ENCODE measurements at regions not wholly inside any gene's neighbourhood (a gene's known extent, or its start where the extent isn't known, plus 50 kb on each side); places are given as distances from the start of the nearest gene placed in this dataset.

GRCh38 chr2:209321581-209321980 is 102.3 kb upstream of the MAP2 start:
- Mint-ChIP-seq H3K27ac (no peak overlapping the region), H3K9me3 (no peaks in the 10 kb centered on the region), H3K36me3 (no peaks in the 10 kb centered on the region), H3K4me1 (no peaks in the 10 kb centered on the region), H3K4me3 (no peak overlapping the region), H3K27me3 (no peaks in the 10 kb centered on the region)
- DNase-seq: no peak
- CTCF ChIA-PET: interaction anchor here (1.2 kb wide), 1 partner anchor 12 kb away, joined by 3 read pairs; no protein-coding TSS in a partner anchor

GRCh38 chr2:209322041-209322440 is 101.8 kb upstream of the MAP2 start:
- H3K27ac Mint-ChIP-seq: no peak overlapping the region
- CTCF ChIA-PET: interaction anchor here (1.2 kb wide), 1 partner anchor 12 kb away, joined by 3 read pairs; no protein-coding TSS in a partner anchor
- H3K4me3 Mint-ChIP-seq: no peak overlapping the region
- no peaks in the 10 kb centered on the region for H3K4me1 Mint-ChIP-seq
- no peaks in the 10 kb centered on the region for H3K9me3 Mint-ChIP-seq
- H3K36me3 Mint-ChIP-seq: no peaks in the 10 kb centered on the region
- DNase-seq: no peak
- H3K27me3 Mint-ChIP-seq: no peaks in the 10 kb centered on the region

- DNase-seq: no peak
- Mint-ChIP-seq H3K9me3 (no peaks in the 10 kb centered on the region), H3K4me1 (no peaks in the 10 kb centered on the region), H3K36me3 (no peaks in the 10 kb centered on the region), H3K4me3 (no peak overlapping the region), H3K27me3 (no peaks in the 10 kb centered on the region), H3K27ac (no peak overlapping the region)
- CTCF ChIA-PET: interaction anchor here (2.3 kb wide), 1 partner anchor 12 kb away, joined by 7 read pairs; no protein-coding TSS in a partner anchor
These were observed 100.8 kb upstream of the MAP2 start for GRCh38 chr2:209322905-209323512.

GRCh38 chr2:209323738-209324137 is 100.1 kb upstream of the MAP2 start:
- no peak overlapping the region for H3K4me3 Mint-ChIP-seq
- H3K4me1 Mint-ChIP-seq: no peaks in the 10 kb centered on the region
- no peaks in the 10 kb centered on the region for H3K9me3 Mint-ChIP-seq
- H3K27me3 Mint-ChIP-seq: no peaks in the 10 kb centered on the region
- no peak overlapping the region for H3K27ac Mint-ChIP-seq
- H3K36me3 Mint-ChIP-seq: no peaks in the 10 kb centered on the region
- CTCF ChIA-PET: interaction anchor here (2.3 kb wide), 1 partner anchor 11 kb away, joined by 7 read pairs; no protein-coding TSS in a partner anchor
- DNase-seq: no peak

GRCh38 chr2:209324281-209324680 is 99.6 kb upstream of the MAP2 start:
- Mint-ChIP-seq H3K36me3 (no peaks in the 10 kb centered on the region), H3K27ac (no peak overlapping the region), H3K4me1 (no peaks in the 10 kb centered on the region), H3K9me3 (no peaks in the 10 kb centered on the region), H3K4me3 (no peak overlapping the region), H3K27me3 (no peaks in the 10 kb centered on the region)
- CTCF ChIA-PET: interaction anchor here (2.3 kb wide), 1 partner anchor 11 kb away, joined by 7 read pairs; no protein-coding TSS in a partner anchor
- DNase-seq: no peak

- Mint-ChIP-seq H3K36me3 (no peaks in the 10 kb centered on the region), H3K27ac (no peak overlapping the region), H3K4me1 (no peaks in the 10 kb centered on the region), H3K9me3 (no peaks in the 10 kb centered on the region), H3K4me3 (no peak overlapping the region), H3K27me3 (no peaks in the 10 kb centered on the region)
- CTCF ChIA-PET: no interaction called here
- no peak for DNase-seq
These were observed 92.5 kb upstream of the MAP2 start for GRCh38 chr2:209331291-209331844.

- CTCF ChIA-PET: interaction anchor here (1.0 to 4.0 kb wide), 21 partner anchors 9 to 890 kb away, joined by 3 to 18 read pairs (median 4); partner anchors contain the start of gene MAP2
- DNase-seq: peak; percentile 56
- H3K4me3 Mint-ChIP-seq: no peak overlapping the region
- H3K9me3 Mint-ChIP-seq: no peaks in the 10 kb centered on the region
- no peak overlapping the region for H3K27ac Mint-ChIP-seq
- H3K27me3 Mint-ChIP-seq: no peaks in the 10 kb centered on the region
- no peaks in the 10 kb centered on the region for H3K36me3 Mint-ChIP-seq
- H3K4me1 Mint-ChIP-seq: no peaks in the 10 kb centered on the region
These were observed 89.4 kb upstream of the MAP2 start for GRCh38 chr2:209334188-209335017.

- Mint-ChIP-seq H3K27me3 (no peaks in the 10 kb centered on the region), H3K27ac (no peak overlapping the region), H3K4me3 (no peak overlapping the region), H3K4me1 (no peaks in the 10 kb centered on the region), H3K9me3 (no peaks in the 10 kb centered on the region), H3K36me3 (no peaks in the 10 kb centered on the region)
- no peak for DNase-seq
- CTCF ChIA-PET: no interaction called here
These were observed 83.3 kb upstream of the MAP2 start for GRCh38 chr2:209340522-209340921.

- no peaks in the 10 kb centered on the region for H3K4me1 Mint-ChIP-seq
- CTCF ChIA-PET: interaction anchor here (1.5 kb wide), 1 partner anchor 10 kb away, joined by 7 read pairs; no protein-coding TSS in a partner anchor
- H3K4me3 Mint-ChIP-seq: no peak overlapping the region
- no peaks in the 10 kb centered on the region for H3K9me3 Mint-ChIP-seq
- H3K27me3 Mint-ChIP-seq: no peaks in the 10 kb centered on the region
- no peak overlapping the region for H3K27ac Mint-ChIP-seq
- H3K36me3 Mint-ChIP-seq: no peaks in the 10 kb centered on the region
- DNase-seq: no peak
These were observed 79.5 kb upstream of the MAP2 start for GRCh38 chr2:209344349-209344748.

GRCh38 chr2:209348433-209348832 is 75.4 kb upstream of the MAP2 start:
- Mint-ChIP-seq H3K4me1 (no peaks in the 10 kb centered on the region), H3K9me3 (no peaks in the 10 kb centered on the region), H3K4me3 (no peak overlapping the region), H3K27me3 (no peaks in the 10 kb centered on the region), H3K27ac (no peak overlapping the region), H3K36me3 (no peaks in the 10 kb centered on the region)
- CTCF ChIA-PET: no interaction called here
- no peak for DNase-seq

- Mint-ChIP-seq H3K27ac (no peak overlapping the region), H3K27me3 (no peaks in the 10 kb centered on the region), H3K4me3 (no peak overlapping the region), H3K4me1 (no peaks in the 10 kb centered on the region), H3K9me3 (no peaks in the 10 kb centered on the region), H3K36me3 (no peaks in the 10 kb centered on the region)
- DNase-seq: no peak
- CTCF ChIA-PET: interaction anchor here (0.8 to 1.5 kb wide), 3 partner anchors 17 to 72 kb away, joined by 3 to 4 read pairs (median 3); no protein-coding TSS in a partner anchor
These were observed 72.2 kb upstream of the MAP2 start for GRCh38 chr2:209351636-209352035.

GRCh38 chr2:209358992-209359391 is 64.9 kb upstream of the MAP2 start:
- Mint-ChIP-seq H3K36me3 (no peaks in the 10 kb centered on the region), H3K27ac (no peak overlapping the region), H3K9me3 (no peaks in the 10 kb centered on the region), H3K4me3 (no peak overlapping the region), H3K4me1 (no peaks in the 10 kb centered on the region), H3K27me3 (no peaks in the 10 kb centered on the region)
- CTCF ChIA-PET: no interaction called here
- DNase-seq: no peak

- no peak for DNase-seq
- no peak overlapping the region for H3K27ac Mint-ChIP-seq
- peaks cover 6% of the 10 kb centered on the region for H3K9me3 Mint-ChIP-seq
- H3K4me3 Mint-ChIP-seq: no peak overlapping the region
- H3K36me3 Mint-ChIP-seq: no peaks in the 10 kb centered on the region
- CTCF ChIA-PET: interaction anchor here (2.0 kb wide), 1 partner anchor 32 kb away, joined by 8 read pairs; no protein-coding TSS in a partner anchor
- H3K27me3 Mint-ChIP-seq: no peaks in the 10 kb centered on the region
- H3K4me1 Mint-ChIP-seq: no peaks in the 10 kb centered on the region
These were observed 56.6 kb upstream of the MAP2 start for GRCh38 chr2:209367075-209367747.

GRCh38 chr2:209368406-209368805 is 55.4 kb upstream of the MAP2 start:
- no peaks in the 10 kb centered on the region for H3K27me3 Mint-ChIP-seq
- no peaks in the 10 kb centered on the region for H3K36me3 Mint-ChIP-seq
- DNase-seq: no peak
- no peaks in the 10 kb centered on the region for H3K4me1 Mint-ChIP-seq
- peaks cover 6% of the 10 kb centered on the region for H3K9me3 Mint-ChIP-seq
- CTCF ChIA-PET: interaction anchor here (2.0 kb wide), 1 partner anchor 34 kb away, joined by 8 read pairs; no protein-coding TSS in a partner anchor
- H3K27ac Mint-ChIP-seq: no peak overlapping the region
- no peak overlapping the region for H3K4me3 Mint-ChIP-seq

Measured in activated naive CD4-positive, alpha-beta T cell treated with anti-CD3 and anti-CD28 coated beads, Interleukin-2, amount 10 ng/mL, durations not matched to agents 7 days and 5 days (primary cell).